KMS-11 (cell line): ENCODE measurements at regions not wholly inside any gene's neighbourhood (a gene's known extent, or its start where the extent isn't known, plus 50 kb on each side); places are given as distances from the start of the nearest gene placed in this dataset.

Experiments used
- H2AFZ ChIP-seq: fragments of 200-600 bp; sonication (generic); 2 replicates; pipeline ENCODE4 v1.6.1; 2016; ENCODE audit warnings: antibody characterized with exemption, mixed run types, low read depth
- H3K27ac ChIP-seq: fragments of 200-600 bp; sonication (generic); 2 replicates; pipeline ENCODE4 v1.6.1; 2016; ENCODE audit warnings: mild to moderate bottlenecking, mixed run types
- H3K27me3 ChIP-seq: fragments of 200-600 bp; sonication (generic); 2 replicates; pipeline ENCODE4 v1.6.1; 2017; ENCODE audit warnings: mild to moderate bottlenecking, low read depth, mixed run types, moderate library complexity; ENCODE audit not compliant: insufficient read depth
- H3K36me3 ChIP-seq: fragments of 200-600 bp; sonication (generic); 2 replicates; pipeline ENCODE4 v1.6.1; 2017; ENCODE audit warnings: mild to moderate bottlenecking, mixed run types; ENCODE audit not compliant: insufficient read depth
- H3K4me1 ChIP-seq: fragments of 200-600 bp; sonication (generic); 2 replicates; pipeline ENCODE4 v1.6.1; 2016; ENCODE audit warnings: mild to moderate bottlenecking, low read depth, mixed run types; ENCODE audit not compliant: poor library complexity, severe bottlenecking
- H3K4me2 ChIP-seq: fragments of 200-600 bp; sonication (generic); 2 replicates; pipeline ENCODE4 v1.7.0; 2016; ENCODE audit warnings: mild to moderate bottlenecking, mixed run types
- H3K4me3 ChIP-seq: fragments of 200-600 bp; sonication (generic); IDR thresholded peaks from 2 replicates; pipeline ENCODE4 v1.6.1; 2017; ENCODE audit warnings: low read depth, low read length, mixed read lengths; ENCODE audit not compliant: insufficient read depth
- H3K79me2 ChIP-seq: fragments of 200-600 bp; sonication (generic); 2 replicates; pipeline ENCODE4 v1.6.1; 2016; ENCODE audit warnings: low read depth, mixed run types; ENCODE audit not compliant: insufficient read depth
- H3K9ac ChIP-seq: fragments of 200-600 bp; sonication (generic); 2 replicates; pipeline ENCODE4 v1.6.1; 2016; ENCODE audit warnings: mild to moderate bottlenecking, mixed run types
- H4K20me1 ChIP-seq: fragments of 200-600 bp; sonication (generic); 2 replicates; pipeline ENCODE4 v1.6.1; 2016; ENCODE audit warnings: mild to moderate bottlenecking, mixed run types; ENCODE audit not compliant: insufficient read depth
- TF ChIP-seq, protein P1 (sequence below): fragments of 200-600 bp; sonication (generic); conservative IDR thresholded peaks from 2 replicates; pipeline ENCODE4 v1.6.1; 2017; ENCODE audit warnings: low read depth, mild to moderate bottlenecking, antibody characterized with exemption, low read length, moderate library complexity, mixed read lengths

DNA sequence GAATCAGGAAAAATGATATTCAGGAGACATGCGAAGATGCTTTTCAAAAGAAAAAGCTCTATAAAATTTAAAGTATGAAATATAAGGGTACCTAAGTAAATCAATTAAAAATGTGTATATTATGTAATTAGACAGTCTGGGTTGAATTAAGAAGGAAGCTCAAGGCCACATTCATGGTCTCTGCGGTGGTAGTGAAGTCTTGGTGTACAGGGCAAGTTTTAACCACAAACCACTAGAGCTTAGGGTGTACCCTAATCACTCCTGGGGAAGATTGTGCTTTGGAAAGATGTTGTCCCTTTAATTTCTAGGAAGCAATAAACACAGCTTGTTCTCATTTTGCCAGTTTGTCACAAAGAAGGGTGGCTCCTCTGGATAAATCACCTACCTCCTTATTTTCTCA is 287.2 kb upstream of the ZNF608 start:
- Histone ChIP-seq H4K20me1 (no peaks in the 10 kb centered on the region), H3K27ac (no peak overlapping the region), H3K79me2 (no peaks in the 10 kb centered on the region), H3K4me1 (no peaks in the 10 kb centered on the region), H3K9ac (no peak overlapping the region), H2AFZ (no peak overlapping the region), H3K27me3 (no peaks in the 10 kb centered on the region), H3K4me3 (no peak overlapping the region), H3K36me3 (no peaks in the 10 kb centered on the region), H3K4me2 (no peak overlapping the region)
- TF ChIP-seq, protein P1, sequence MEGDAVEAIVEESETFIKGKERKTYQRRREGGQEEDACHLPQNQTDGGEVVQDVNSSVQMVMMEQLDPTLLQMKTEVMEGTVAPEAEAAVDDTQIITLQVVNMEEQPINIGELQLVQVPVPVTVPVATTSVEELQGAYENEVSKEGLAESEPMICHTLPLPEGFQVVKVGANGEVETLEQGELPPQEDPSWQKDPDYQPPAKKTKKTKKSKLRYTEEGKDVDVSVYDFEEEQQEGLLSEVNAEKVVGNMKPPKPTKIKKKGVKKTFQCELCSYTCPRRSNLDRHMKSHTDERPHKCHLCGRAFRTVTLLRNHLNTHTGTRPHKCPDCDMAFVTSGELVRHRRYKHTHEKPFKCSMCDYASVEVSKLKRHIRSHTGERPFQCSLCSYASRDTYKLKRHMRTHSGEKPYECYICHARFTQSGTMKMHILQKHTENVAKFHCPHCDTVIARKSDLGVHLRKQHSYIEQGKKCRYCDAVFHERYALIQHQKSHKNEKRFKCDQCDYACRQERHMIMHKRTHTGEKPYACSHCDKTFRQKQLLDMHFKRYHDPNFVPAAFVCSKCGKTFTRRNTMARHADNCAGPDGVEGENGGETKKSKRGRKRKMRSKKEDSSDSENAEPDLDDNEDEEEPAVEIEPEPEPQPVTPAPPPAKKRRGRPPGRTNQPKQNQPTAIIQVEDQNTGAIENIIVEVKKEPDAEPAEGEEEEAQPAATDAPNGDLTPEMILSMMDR, result no peak

DNA sequence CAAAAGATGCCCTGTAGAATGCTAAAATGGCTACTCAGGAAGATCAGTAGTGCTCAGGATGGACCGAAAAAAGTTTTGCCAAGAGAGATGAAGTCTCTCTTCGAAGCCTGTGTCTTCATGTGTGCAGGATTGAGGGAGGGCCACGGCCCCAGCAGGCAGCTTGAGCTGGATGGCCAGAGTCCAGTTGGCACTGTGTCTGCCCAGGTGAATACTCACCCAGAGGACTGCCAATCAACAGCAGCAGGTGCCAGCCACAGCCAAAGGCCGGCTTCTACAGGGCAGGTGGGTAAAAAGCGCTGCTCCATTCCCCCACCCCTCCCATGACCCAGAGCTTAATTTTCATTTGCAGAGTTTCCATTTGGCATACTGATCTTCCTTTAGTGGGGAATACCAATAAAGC is 287.9 kb upstream of the ZNF608 start:
- TF ChIP-seq, protein P1, result no peak
- Histone ChIP-seq H3K4me2 (no peak overlapping the region), H2AFZ (no peak overlapping the region), H3K4me3 (no peak overlapping the region), H3K27me3 (no peaks in the 10 kb centered on the region), H4K20me1 (no peaks in the 10 kb centered on the region), H3K9ac (no peak overlapping the region), H3K27ac (no peak overlapping the region), H3K79me2 (no peaks in the 10 kb centered on the region), H3K36me3 (no peaks in the 10 kb centered on the region), H3K4me1 (no peaks in the 10 kb centered on the region)

DNA sequence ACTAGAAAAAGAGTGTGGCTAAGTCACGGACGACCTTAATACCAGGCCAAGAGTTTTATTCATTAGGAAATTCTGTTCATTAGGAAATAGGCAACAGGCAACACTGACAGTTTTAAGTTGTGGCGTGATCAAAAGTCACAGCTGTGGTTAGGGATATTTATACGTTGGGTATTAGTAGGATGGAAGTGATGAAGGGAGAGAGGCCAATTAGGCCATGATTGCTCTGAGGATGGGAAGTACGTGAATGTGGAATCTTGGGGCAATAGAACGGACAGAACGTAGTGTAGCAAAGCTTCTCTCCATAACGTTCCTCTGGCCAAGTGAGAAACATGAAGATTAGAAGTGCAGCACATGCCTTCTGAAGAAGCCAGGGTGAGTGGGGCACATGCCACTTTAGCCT is 290.1 kb upstream of the ZNF608 start:
- Histone ChIP-seq H3K27ac (no peak overlapping the region), H3K36me3 (no peaks in the 10 kb centered on the region), H3K4me3 (no peak overlapping the region), H4K20me1 (no peaks in the 10 kb centered on the region), H3K4me1 (no peaks in the 10 kb centered on the region), H2AFZ (no peak overlapping the region), H3K79me2 (no peaks in the 10 kb centered on the region), H3K9ac (no peak overlapping the region), H3K4me2 (no peak overlapping the region), H3K27me3 (no peaks in the 10 kb centered on the region)
- TF ChIP-seq, protein P1, result no peak

DNA sequence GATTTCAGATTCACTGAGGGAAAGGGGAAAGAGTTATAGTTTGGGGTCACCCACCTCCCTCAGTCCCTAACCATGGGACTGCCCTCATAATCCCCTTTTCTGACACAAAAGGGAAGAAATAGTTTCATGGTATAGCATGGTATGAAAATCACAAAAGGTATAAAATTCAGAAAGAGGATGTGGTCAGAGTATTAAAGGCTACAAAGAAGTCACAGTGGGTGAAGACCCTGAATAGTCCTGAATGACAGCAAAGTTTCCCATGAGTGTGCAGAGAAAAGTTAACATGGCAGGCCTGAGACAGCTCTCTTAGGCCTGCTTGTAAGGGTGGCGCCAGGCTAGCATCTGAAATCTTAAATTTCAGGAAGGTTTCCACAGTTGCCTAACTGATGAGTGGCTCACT is 290.6 kb upstream of the ZNF608 start:
- Histone ChIP-seq H3K4me3 (no peak overlapping the region), H3K4me2 (no peak overlapping the region), H4K20me1 (no peaks in the 10 kb centered on the region), H3K4me1 (no peaks in the 10 kb centered on the region), H3K27me3 (no peaks in the 10 kb centered on the region), H2AFZ (no peak overlapping the region), H3K79me2 (no peaks in the 10 kb centered on the region), H3K36me3 (no peaks in the 10 kb centered on the region), H3K9ac (no peak overlapping the region), H3K27ac (no peak overlapping the region)
- TF ChIP-seq, protein P1, result no peak

DNA sequence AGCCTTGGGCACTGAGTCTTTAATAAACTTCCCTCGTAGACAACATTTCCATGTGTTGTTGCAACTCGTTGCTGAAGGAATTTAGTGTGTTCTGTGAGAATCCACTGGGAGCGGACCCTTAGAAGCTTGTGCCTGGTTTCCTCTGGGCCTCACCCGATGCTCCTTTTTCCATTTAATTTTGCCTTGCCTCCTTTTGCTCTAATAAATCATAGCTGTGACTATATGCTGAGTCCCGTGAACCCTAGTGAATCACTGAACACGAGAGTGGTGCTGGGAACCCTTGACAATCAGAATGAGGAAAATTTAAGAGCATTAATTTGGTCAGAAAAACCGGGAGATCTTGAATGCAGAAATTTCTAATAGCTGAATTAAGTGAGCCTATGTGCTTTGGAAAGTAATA is 291.1 kb upstream of the ZNF608 start:
- TF ChIP-seq, protein P1, result no peak
- H3K9ac ChIP-seq, result no peak overlapping the region
- no peaks in the 10 kb centered on the region for H3K36me3 ChIP-seq
- H3K4me3 ChIP-seq, result no peak overlapping the region
- H2AFZ ChIP-seq, result no peak overlapping the region
- H3K27ac ChIP-seq, result no peak overlapping the region
- H3K27me3 ChIP-seq, result no peaks in the 10 kb centered on the region
- no peaks in the 10 kb centered on the region for H4K20me1 ChIP-seq
- no peaks in the 10 kb centered on the region for H3K4me1 ChIP-seq
- H3K4me2 ChIP-seq, result no peak overlapping the region
- no peaks in the 10 kb centered on the region for H3K79me2 ChIP-seq
